Testis (tissue), 2 donors: ENCODE measurements at regions not wholly inside any gene's neighbourhood (a gene's known extent, or its start where the extent isn't known, plus 50 kb on each side); places are given as distances from the start of the nearest gene placed in this dataset.

Experiments
- DNase-seq: peaks from one replicate; pipeline ENCODE4 v3.0.0-alpha.2; 2019
- H3K27ac ChIP-seq, 2 donors: fragments of 200-600 bp; sonication (generic); one replicate each; pipeline ENCODE4 v1.5.1; 2019
- H3K27me3 ChIP-seq: fragments of 200-600 bp; sonication (generic); one replicate; pipeline ENCODE4 v1.5.1; 2019
- H3K36me3 ChIP-seq: fragments of 200-600 bp; sonication (generic); one replicate; pipeline ENCODE4 v1.5.1; 2017; ENCODE audit warnings: low read depth; ENCODE audit errors: missing control alignments
- H3K4me1 ChIP-seq: fragments of 200-600 bp; sonication (generic); one replicate; pipeline ENCODE4 v1.5.1; 2019
- H3K4me3 ChIP-seq, 2 donors: fragments of 200-600 bp; sonication (generic); one replicate each; pipeline ENCODE4 v1.5.1; 2017 to 2019
- H3K9me3 ChIP-seq: fragments of 200-600 bp; sonication (generic); one replicate; pipeline ENCODE4 v1.5.1; 2017
- POLR2A ChIP-seq: fragments of 450-650 bp; IDR thresholded peaks from one replicate; pipeline ENCODE4 v1.6.1; 2017; ENCODE audit warnings: antibody characterized with exemption, mild to moderate bottlenecking, moderate library complexity
- WGBS, 2 donors: methylation state at CpG; one replicate each; pipeline ENCODE4 v1.1.5; 2018; 5-methylcytosine and 5-hydroxymethylcytosine counted together
- intact Hi-C: fragments of 100-400 bp; cut with DNase I; formaldehyde crosslinking; loops from one replicate; pipeline ENCODE4 v1.15.1; 2023; ENCODE audit warnings: low total_unique reads
- TF ChIP-seq, protein P1 (sequence below), 3 experiments: fragments of 450-650 bp in 2 of 3; fragments of 200-600 bp in 1 of 3; sonication (generic) in 1 of 3; IDR thresholded peaks; one replicate each; pipeline ENCODE4 v1.5.1; 2016 to 2019; ENCODE audit warnings: antibody characterized with exemption in 3 of 3, mild to moderate bottlenecking in 2 of 3, moderate library complexity in 1 of 3

DNA sequence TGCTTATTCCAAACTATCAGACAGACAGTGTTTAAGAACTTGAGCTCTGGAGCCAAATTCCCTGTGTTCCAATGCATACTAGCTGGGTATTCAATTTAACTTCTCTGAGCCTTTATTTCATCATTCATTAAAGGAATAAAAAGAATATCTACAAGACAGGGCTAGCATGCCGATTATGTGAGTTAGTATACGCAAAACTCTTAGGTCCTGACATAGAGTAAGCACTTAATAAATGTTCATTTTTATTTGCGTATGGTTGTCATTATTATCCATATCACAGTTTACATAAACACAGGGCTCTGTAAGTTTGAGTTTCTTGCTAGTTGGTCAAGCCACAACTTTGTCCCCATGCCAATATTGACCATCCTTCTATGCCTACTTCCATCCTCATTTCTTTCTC, 161.5 kb downstream of the NUAK1 start:
- H3K4me3 ChIP-seq, result no peak overlapping the region
- no peaks in the 10 kb centered on the region for H3K9me3 ChIP-seq
- DNase-seq, result no peak
- H3K27ac ChIP-seq, result no peak overlapping the region
- H3K27me3 ChIP-seq, result no peaks in the 10 kb centered on the region
- H3K4me1 ChIP-seq, result peaks cover 6% of the 10 kb centered on the region
- intact Hi-C loops, result no loop called here
- WGBS, 2 donors, result 94 to 100% methylated on average over 3 of the region's 3 CpGs
- no peaks in the 10 kb centered on the region for H3K36me3 ChIP-seq
- TF ChIP-seq, protein P1, sequence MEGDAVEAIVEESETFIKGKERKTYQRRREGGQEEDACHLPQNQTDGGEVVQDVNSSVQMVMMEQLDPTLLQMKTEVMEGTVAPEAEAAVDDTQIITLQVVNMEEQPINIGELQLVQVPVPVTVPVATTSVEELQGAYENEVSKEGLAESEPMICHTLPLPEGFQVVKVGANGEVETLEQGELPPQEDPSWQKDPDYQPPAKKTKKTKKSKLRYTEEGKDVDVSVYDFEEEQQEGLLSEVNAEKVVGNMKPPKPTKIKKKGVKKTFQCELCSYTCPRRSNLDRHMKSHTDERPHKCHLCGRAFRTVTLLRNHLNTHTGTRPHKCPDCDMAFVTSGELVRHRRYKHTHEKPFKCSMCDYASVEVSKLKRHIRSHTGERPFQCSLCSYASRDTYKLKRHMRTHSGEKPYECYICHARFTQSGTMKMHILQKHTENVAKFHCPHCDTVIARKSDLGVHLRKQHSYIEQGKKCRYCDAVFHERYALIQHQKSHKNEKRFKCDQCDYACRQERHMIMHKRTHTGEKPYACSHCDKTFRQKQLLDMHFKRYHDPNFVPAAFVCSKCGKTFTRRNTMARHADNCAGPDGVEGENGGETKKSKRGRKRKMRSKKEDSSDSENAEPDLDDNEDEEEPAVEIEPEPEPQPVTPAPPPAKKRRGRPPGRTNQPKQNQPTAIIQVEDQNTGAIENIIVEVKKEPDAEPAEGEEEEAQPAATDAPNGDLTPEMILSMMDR (IDR thresholded peaks at IDR 0.05), result no peak
- TF ChIP-seq POLR2A, result no peak

DNA sequence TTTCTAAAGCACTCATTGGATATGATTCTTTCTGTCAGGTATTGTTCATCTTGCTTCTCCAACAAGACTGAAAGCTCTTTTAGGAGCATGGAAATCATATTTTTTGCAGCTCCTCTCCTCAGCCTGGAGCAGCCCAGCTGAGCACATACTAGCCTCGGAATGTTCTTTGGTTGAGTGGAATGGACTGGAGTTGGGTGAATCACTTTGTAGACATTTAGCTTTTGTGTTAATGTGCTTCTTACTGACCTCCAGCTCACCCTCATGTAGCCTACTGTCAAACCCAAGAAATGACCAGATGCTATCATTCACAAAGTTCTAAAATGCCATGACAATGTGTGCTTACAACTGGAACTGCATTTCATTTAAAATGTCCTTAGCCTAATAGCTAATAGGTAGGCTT, 161.1 kb downstream of the NUAK1 start:
- DNase-seq, result no peak
- Histone ChIP-seq H3K9me3 (no peaks in the 10 kb centered on the region), H3K4me3 (no peak overlapping the region), H3K36me3 (no peaks in the 10 kb centered on the region), H3K27ac (no peak overlapping the region), H3K4me1 (peaks cover 10% of the 10 kb centered on the region), H3K27me3 (no peaks in the 10 kb centered on the region)
- intact Hi-C loops, result no loop called here
- 94 to 96% methylated on average over 1 of the region's 1 CpG for WGBS, 2 donors
- TF ChIP-seq, protein P1 (IDR thresholded peaks at IDR 0.05), result no peak
- TF ChIP-seq POLR2A, result no peak

DNA sequence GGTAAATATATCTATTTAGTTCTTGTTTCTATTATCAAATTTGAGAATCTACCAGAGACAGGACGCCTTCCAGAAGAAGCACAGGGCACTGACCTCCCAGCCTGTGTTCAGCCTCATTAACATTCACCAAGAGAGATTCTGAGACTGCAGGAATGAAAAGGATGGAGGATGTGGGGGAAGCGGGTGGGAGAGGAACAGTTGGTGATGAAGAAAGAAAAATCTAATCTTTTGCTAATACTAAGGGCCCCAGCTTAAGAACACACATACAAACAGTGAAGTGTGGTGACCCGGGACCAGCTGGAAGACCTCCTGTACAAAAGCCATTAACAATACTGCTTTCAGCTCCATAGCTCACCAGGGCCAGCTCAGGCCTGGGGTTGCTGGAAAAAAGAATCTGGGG, 160.5 kb downstream of the NUAK1 start:
- intact Hi-C loops, result no loop called here

DNA sequence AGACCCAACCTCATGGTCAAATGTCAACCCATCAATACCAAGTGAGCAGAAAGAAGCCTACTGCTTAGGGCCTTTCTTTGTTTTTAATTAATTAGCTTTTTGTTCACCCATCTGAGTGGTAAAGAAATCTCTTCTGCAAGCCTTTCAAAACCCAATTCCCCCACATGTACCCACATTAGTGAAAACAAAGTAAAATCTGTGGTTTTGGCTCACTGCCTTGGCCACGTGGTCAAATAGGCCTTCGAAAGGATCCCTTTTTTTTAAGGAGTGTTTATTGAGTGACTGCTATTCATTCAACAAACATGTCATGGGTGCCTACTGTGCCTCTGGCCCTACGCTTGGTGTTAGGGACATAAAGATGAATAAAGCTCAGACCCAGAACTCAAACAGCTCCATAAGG, 160.1 kb downstream of the NUAK1 start:
- no peaks in the 10 kb centered on the region for H3K36me3 ChIP-seq
- DNase-seq, result no peak
- peaks cover 12% of the 10 kb centered on the region for H3K4me1 ChIP-seq
- no peaks in the 10 kb centered on the region for H3K27me3 ChIP-seq
- no peak overlapping the region for H3K27ac ChIP-seq
- H3K4me3 ChIP-seq, result no peak overlapping the region
- TF ChIP-seq, protein P1 (IDR thresholded peaks at IDR 0.05), result no peak
- TF ChIP-seq POLR2A, result no peak
- intact Hi-C loops, result no loop called here
- WGBS, 2 donors, result 63% methylated on average over 3 of the region's 3 CpGs
- no peaks in the 10 kb centered on the region for H3K9me3 ChIP-seq

More for the DNA sequence above, 160.5 kb downstream of the NUAK1 start:
- Histone ChIP-seq H3K4me3 (no peak overlapping the region), H3K36me3 (no peaks in the 10 kb centered on the region), H3K9me3 (no peaks in the 10 kb centered on the region), H3K27ac (no peak overlapping the region), H3K27me3 (no peaks in the 10 kb centered on the region), H3K4me1 (peaks cover 12% of the 10 kb centered on the region)
- TF ChIP-seq, protein P1 (IDR thresholded peaks at IDR 0.05), result no peak
- no peak for TF ChIP-seq POLR2A
- WGBS, 2 donors, result 66 to 81% methylated on average over 3 of the region's 3 CpGs
- no peak for DNase-seq

DNA sequence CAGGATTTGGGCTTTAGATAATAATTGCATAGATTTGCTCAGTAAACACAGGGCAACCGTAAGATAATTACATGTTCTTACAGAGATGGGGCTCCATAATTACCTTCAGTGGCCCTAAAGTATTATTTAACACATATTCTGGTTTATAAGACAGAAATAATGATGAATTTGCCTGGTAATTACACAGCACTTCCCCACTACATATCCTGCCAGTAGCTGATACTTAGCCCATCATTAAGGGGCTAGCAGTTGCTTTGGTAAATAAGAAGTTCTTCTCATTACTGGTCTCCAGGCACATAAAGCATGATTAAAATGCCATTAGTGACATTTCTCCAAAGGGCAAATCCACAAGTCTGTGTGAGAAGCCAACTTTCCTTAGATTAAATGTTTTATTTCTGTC, 158.7 kb downstream of the NUAK1 start:
- Histone ChIP-seq H3K9me3 (no peaks in the 10 kb centered on the region), H3K27ac (no peak overlapping the region), H3K27me3 (no peaks in the 10 kb centered on the region), H3K4me3 (no peak overlapping the region), H3K4me1 (peaks cover 12% of the 10 kb centered on the region), H3K36me3 (no peaks in the 10 kb centered on the region)
- TF ChIP-seq POLR2A, result no peak
- TF ChIP-seq, protein P1 (IDR thresholded peaks at IDR 0.05), result no peak
- 93 to 96% methylated on average over 1 of the region's 1 CpG for WGBS, 2 donors
- intact Hi-C loops, result no loop called here
- no peak for DNase-seq
